Uterus (tissue), 2 donors: ENCODE measurements at regions not wholly inside any gene's neighbourhood (a gene's known extent, or its start where the extent isn't known, plus 50 kb on each side); places are given as distances from the start of the nearest gene placed in this dataset.
"Not testable (repeated sequence)": the region's sequence is repeated elsewhere in the genome, so short reads cannot be mapped to it uniquely, and the experiment has no call there.

Source experiments
- CTCF ChIP-seq, 4 experiments: fragments of 200-600 bp in 2 of 4; fragments of 450-650 bp in 2 of 4; sonication (generic) in 2 of 4; IDR thresholded peaks; one replicate each; pipeline ENCODE4 v1.5.1; 2016 to 2019; ENCODE audit warnings: antibody characterized with exemption in 4 of 4, mild to moderate bottlenecking in 2 of 4, moderate library complexity in 1 of 4
- POLR2A ChIP-seq, 2 donors: fragments of 450-650 bp; IDR thresholded peaks; one replicate each; pipeline ENCODE4 v1.6.1; 2016; ENCODE audit warnings: antibody characterized with exemption in 2 of 2, mild to moderate bottlenecking in 1 of 2, moderate library complexity in 1 of 2

- not testable (repeated sequence) for TF ChIP-seq CTCF, POLR2A (IDR thresholded peaks at IDR 0.05)
Observed at GRCh38 chr3:195962222-195962621, 53.9 kb upstream of the TNK2 start.
